Stimulated activated naive CD8-positive, alpha-beta T cell treated with anti-CD3 and anti-CD28 coated beads, Interleukin-15, Interleukin-2, amounts not matched to agents 100 ng/mL and 50 ng/mL, for 24 hours (primary cell): ENCODE measurements at regions not wholly inside any gene's neighbourhood (a gene's known extent, or its start where the extent isn't known, plus 50 kb on each side); places are given as distances from the start of the nearest gene placed in this dataset.

ENCODE experiments used
- H3K27ac Mint-ChIP-seq: one replicate; pipeline ENCODE4 v1.8.0; 2021; ENCODE audit warnings: mild to moderate bottlenecking, mixed read lengths
- H3K27me3 Mint-ChIP-seq: one replicate; pipeline ENCODE4 v1.8.0; 2021; ENCODE audit warnings: mixed read lengths
- H3K36me3 Mint-ChIP-seq: one replicate; pipeline ENCODE4 v1.8.0; 2021; ENCODE audit warnings: low read depth, mixed read lengths
- H3K4me1 Mint-ChIP-seq: one replicate; pipeline ENCODE4 v1.8.0; 2021; ENCODE audit warnings: low read depth, mixed read lengths
- H3K4me3 Mint-ChIP-seq: one replicate; pipeline ENCODE4 v1.8.0; 2021; ENCODE audit warnings: mild to moderate bottlenecking, mixed read lengths
- H3K9me3 Mint-ChIP-seq: one replicate; pipeline ENCODE4 v1.8.0; 2021; ENCODE audit warnings: mixed read lengths

- Mint-ChIP-seq H3K27ac (no peak overlapping the region), H3K4me3 (no peak overlapping the region), H3K9me3 (peaks cover 20% of the 10 kb centered on the region), H3K27me3 (no peaks in the 10 kb centered on the region), H3K36me3 (no peaks in the 10 kb centered on the region), H3K4me1 (no peaks in the 10 kb centered on the region)
Measured at GRCh38 chr5:145389047-145389446, 446.1 kb downstream of the PRELID2 start.

- Mint-ChIP-seq H3K27ac (no peak overlapping the region), H3K27me3 (no peaks in the 10 kb centered on the region), H3K4me3 (no peak overlapping the region), H3K9me3 (peaks cover 11% of the 10 kb centered on the region), H3K36me3 (no peaks in the 10 kb centered on the region), H3K4me1 (no peaks in the 10 kb centered on the region)
Measured at GRCh38 chr5:145385276-145385675, 449.9 kb downstream of the PRELID2 start.

- H3K27ac Mint-ChIP-seq: no peak overlapping the region
- peaks cover 37% of the 10 kb centered on the region for H3K9me3 Mint-ChIP-seq
- H3K4me3 Mint-ChIP-seq: no peak overlapping the region
- H3K27me3 Mint-ChIP-seq: no peaks in the 10 kb centered on the region
- no peaks in the 10 kb centered on the region for H3K36me3 Mint-ChIP-seq
- no peaks in the 10 kb centered on the region for H3K4me1 Mint-ChIP-seq
Measured at GRCh38 chr5:145378226-145378625, 456.9 kb downstream of the PRELID2 start.

GRCh38 chr5:145375521-145375920 is 459.6 kb downstream of the PRELID2 start:
- Mint-ChIP-seq H3K27ac (no peak overlapping the region), H3K9me3 (peaks cover 41% of the 10 kb centered on the region), H3K27me3 (no peaks in the 10 kb centered on the region), H3K4me3 (no peak overlapping the region), H3K36me3 (no peaks in the 10 kb centered on the region), H3K4me1 (no peaks in the 10 kb centered on the region)

- H3K4me1 Mint-ChIP-seq: no peaks in the 10 kb centered on the region
- H3K9me3 Mint-ChIP-seq: peaks cover 11% of the 10 kb centered on the region
- no peaks in the 10 kb centered on the region for H3K27me3 Mint-ChIP-seq
- H3K27ac Mint-ChIP-seq: no peak overlapping the region
- H3K36me3 Mint-ChIP-seq: no peaks in the 10 kb centered on the region
- H3K4me3 Mint-ChIP-seq: no peak overlapping the region
Measured at GRCh38 chr5:145365464-145365863, 469.7 kb downstream of the PRELID2 start.

- no peak overlapping the region for H3K4me3 Mint-ChIP-seq
- H3K27me3 Mint-ChIP-seq: no peaks in the 10 kb centered on the region
- no peaks in the 10 kb centered on the region for H3K4me1 Mint-ChIP-seq
- H3K9me3 Mint-ChIP-seq: peaks cover 6% of the 10 kb centered on the region
- no peak overlapping the region for H3K27ac Mint-ChIP-seq
- no peaks in the 10 kb centered on the region for H3K36me3 Mint-ChIP-seq
Measured at GRCh38 chr5:145362266-145362665, 472.9 kb downstream of the PRELID2 start.

GRCh38 chr5:145360936-145361335 is 474.2 kb downstream of the PRELID2 start:
- Mint-ChIP-seq H3K9me3 (no peaks in the 10 kb centered on the region), H3K27me3 (no peaks in the 10 kb centered on the region), H3K4me1 (no peaks in the 10 kb centered on the region), H3K36me3 (no peaks in the 10 kb centered on the region), H3K27ac (no peak overlapping the region), H3K4me3 (no peak overlapping the region)

GRCh38 chr5:145350513-145350912 is 484.6 kb downstream of the PRELID2 start:
- no peaks in the 10 kb centered on the region for H3K4me1 Mint-ChIP-seq
- no peaks in the 10 kb centered on the region for H3K27me3 Mint-ChIP-seq
- no peak overlapping the region for H3K27ac Mint-ChIP-seq
- H3K9me3 Mint-ChIP-seq: no peaks in the 10 kb centered on the region
- no peaks in the 10 kb centered on the region for H3K36me3 Mint-ChIP-seq
- H3K4me3 Mint-ChIP-seq: no peak overlapping the region

- no peaks in the 10 kb centered on the region for H3K4me1 Mint-ChIP-seq
- H3K36me3 Mint-ChIP-seq: no peaks in the 10 kb centered on the region
- H3K4me3 Mint-ChIP-seq: no peak overlapping the region
- H3K9me3 Mint-ChIP-seq: no peaks in the 10 kb centered on the region
- H3K27ac Mint-ChIP-seq: no peak overlapping the region
- H3K27me3 Mint-ChIP-seq: no peaks in the 10 kb centered on the region
Measured at GRCh38 chr5:145347026-145347616, 488.0 kb downstream of the PRELID2 start.

GRCh38 chr5:145345511-145346287 is 489.4 kb downstream of the PRELID2 start:
- H3K27ac Mint-ChIP-seq: no peak overlapping the region
- H3K27me3 Mint-ChIP-seq: no peaks in the 10 kb centered on the region
- H3K4me1 Mint-ChIP-seq: no peaks in the 10 kb centered on the region
- H3K36me3 Mint-ChIP-seq: no peaks in the 10 kb centered on the region
- H3K4me3 Mint-ChIP-seq: no peak overlapping the region
- H3K9me3 Mint-ChIP-seq: no peaks in the 10 kb centered on the region

- H3K4me1 Mint-ChIP-seq: no peaks in the 10 kb centered on the region
- no peak overlapping the region for H3K27ac Mint-ChIP-seq
- H3K4me3 Mint-ChIP-seq: no peak overlapping the region
- no peaks in the 10 kb centered on the region for H3K9me3 Mint-ChIP-seq
- no peaks in the 10 kb centered on the region for H3K36me3 Mint-ChIP-seq
- H3K27me3 Mint-ChIP-seq: no peaks in the 10 kb centered on the region
Measured at GRCh38 chr5:145341842-145342241, 493.3 kb downstream of the PRELID2 start.

- Mint-ChIP-seq H3K9me3 (peaks cover 5% of the 10 kb centered on the region), H3K27me3 (no peaks in the 10 kb centered on the region), H3K27ac (no peak overlapping the region), H3K36me3 (no peaks in the 10 kb centered on the region), H3K4me1 (no peaks in the 10 kb centered on the region), H3K4me3 (no peak overlapping the region)
Measured at GRCh38 chr5:145340099-145340498, 495.0 kb downstream of the PRELID2 start.

GRCh38 chr5:145324767-145325479 is 510.2 kb downstream of the PRELID2 start:
- Mint-ChIP-seq H3K27me3 (no peaks in the 10 kb centered on the region), H3K36me3 (no peaks in the 10 kb centered on the region), H3K4me1 (no peaks in the 10 kb centered on the region), H3K27ac (no peak overlapping the region), H3K9me3 (no peaks in the 10 kb centered on the region), H3K4me3 (no peak overlapping the region)

GRCh38 chr5:145324101-145324500 is 511.0 kb downstream of the PRELID2 start:
- Mint-ChIP-seq H3K4me3 (no peak overlapping the region), H3K9me3 (no peaks in the 10 kb centered on the region), H3K36me3 (no peaks in the 10 kb centered on the region), H3K27ac (no peak overlapping the region), H3K4me1 (no peaks in the 10 kb centered on the region), H3K27me3 (no peaks in the 10 kb centered on the region)

GRCh38 chr5:145316282-145316681 is 518.9 kb downstream of the PRELID2 start:
- no peaks in the 10 kb centered on the region for H3K27me3 Mint-ChIP-seq
- no peak overlapping the region for H3K27ac Mint-ChIP-seq
- no peaks in the 10 kb centered on the region for H3K4me1 Mint-ChIP-seq
- no peak overlapping the region for H3K4me3 Mint-ChIP-seq
- peaks cover 4% of the 10 kb centered on the region for H3K9me3 Mint-ChIP-seq
- H3K36me3 Mint-ChIP-seq: no peaks in the 10 kb centered on the region
